Neural progenitor cell (in vitro differentiated cells): ENCODE measurements at regions not wholly inside any gene's neighbourhood (a gene's known extent, or its start where the extent isn't known, plus 50 kb on each side); places are given as distances from the start of the nearest gene placed in this dataset.

Source experiments
- CTCF ChIP-seq: fragments of 200-600 bp; sonication (generic); IDR thresholded peaks from 2 replicates; pipeline ENCODE4 v1.5.1; 2017; ENCODE audit warnings: antibody characterized with exemption, mild to moderate bottlenecking
- EZH2 ChIP-seq: fragments of 200-600 bp; sonication (generic); IDR thresholded peaks from 2 replicates; pipeline ENCODE4 v1.6.1; 2017; ENCODE audit warnings: antibody characterized with exemption, mild to moderate bottlenecking, moderate library complexity

GRCh38 chr14:96725232-96725631, 72.0 kb upstream of the VRK1 start:
- TF ChIP-seq CTCF (no peak), EZH2 (no peak)
